HepG2 (cell line): ENCODE measurements at regions not wholly inside any gene's neighbourhood (a gene's known extent, or its start where the extent isn't known, plus 50 kb on each side); places are given as distances from the start of the nearest gene placed in this dataset.

Experiments
- ARNTL ChIP-seq: sonication (generic); formaldehyde crosslinking; IDR thresholded peaks from 2 replicates; pipeline ENCODE4 v1.4.0; 2020; ENCODE audit warnings: mild to moderate bottlenecking, missing genetic modification reagents
- CC2D1A ChIP-seq: sonication (generic); formaldehyde crosslinking; IDR thresholded peaks from 2 replicates; pipeline ENCODE4 v1.8.1; 2023; ENCODE audit warnings: mild to moderate bottlenecking, missing genetic modification reagents
- CCAR2 ChIP-seq: fragments of 200-400 bp; formaldehyde crosslinking; optimal IDR thresholded peaks from 2 replicates; pipeline ENCODE3; 2018; ENCODE audit warnings: low read depth, mild to moderate bottlenecking, low read length, moderate library complexity
- DMAP1 ChIP-seq: IDR thresholded peaks from 2 replicates; pipeline ENCODE4 v1.6.1; 2016
- HOXA7 ChIP-seq: sonication (generic); formaldehyde crosslinking; IDR thresholded peaks from 2 replicates; pipeline ENCODE4 v1.8.1; 2022; ENCODE audit warnings: mild to moderate bottlenecking, missing genetic modification reagents, moderate library complexity
- KDM1A ChIP-seq: IDR thresholded peaks from 2 replicates; pipeline ENCODE4 v1.6.1; 2016; ENCODE audit warnings: missing compliant biosample characterization
- KLF13 ChIP-seq: sonication (generic); formaldehyde crosslinking; IDR thresholded peaks from 2 replicates; pipeline ENCODE4 v1.4.0; 2020; ENCODE audit warnings: mild to moderate bottlenecking, missing genetic modification reagents
- MLLT10 ChIP-seq: sonication (generic); formaldehyde crosslinking; IDR thresholded peaks from 2 replicates; pipeline ENCODE4 v1.4.0; 2020; ENCODE audit warnings: missing genetic modification reagents
- MYC ChIP-seq: sonication (generic); formaldehyde crosslinking; IDR thresholded peaks from 2 replicates; pipeline ENCODE4 v1.9.0; 2021; ENCODE audit warnings: missing genetic modification reagents, borderline replicate concordance
- NCOA2 ChIP-seq: sonication (generic); formaldehyde crosslinking; IDR thresholded peaks from 2 replicates; pipeline ENCODE4 v1.8.0; 2022; ENCODE audit warnings: inconsistent platforms
- POGZ ChIP-seq: sonication (generic); formaldehyde crosslinking; IDR thresholded peaks from 2 replicates; pipeline ENCODE4 v1.4.0; 2020; ENCODE audit warnings: mild to moderate bottlenecking, missing genetic modification reagents
- SKI ChIP-seq: fragments of 450-650 bp; IDR thresholded peaks from one replicate; pipeline ENCODE4 v1.6.1; 2018; ENCODE audit warnings: mild to moderate bottlenecking; ENCODE audit not compliant: partially characterized antibody
- SMAD3 ChIP-seq: sonication (generic); formaldehyde crosslinking; IDR thresholded peaks from 2 replicates; pipeline ENCODE4 v1.4.0; 2020; ENCODE audit warnings: missing genetic modification reagents
- ZBTB20 ChIP-seq: sonication (generic); formaldehyde crosslinking; IDR thresholded peaks from 2 replicates; pipeline ENCODE4 v1.8.1; 2023; ENCODE audit warnings: missing genetic modification reagents, low read depth, mild to moderate bottlenecking, borderline replicate concordance
- ZNF251 ChIP-seq: sonication (generic); formaldehyde crosslinking; IDR thresholded peaks from 2 replicates; pipeline ENCODE4 v1.9.0; 2021; ENCODE audit warnings: mild to moderate bottlenecking, missing genetic modification reagents
- ZNF562 ChIP-seq: sonication (generic); formaldehyde crosslinking; IDR thresholded peaks from 2 replicates; pipeline ENCODE4 v1.8.0; 2022; ENCODE audit warnings: missing genetic modification reagents, borderline replicate concordance
- ZNF761 ChIP-seq: sonication (generic); formaldehyde crosslinking; conservative IDR thresholded peaks from 2 replicates; pipeline ENCODE4 v1.4.0; 2020; ENCODE audit warnings: mild to moderate bottlenecking, missing genetic modification reagents
- ZNF772 ChIP-seq: sonication (generic); formaldehyde crosslinking; IDR thresholded peaks from 2 replicates; pipeline ENCODE4 v1.5.0; 2020; ENCODE audit warnings: mild to moderate bottlenecking, missing genetic modification reagents
- TF ChIP-seq, protein P1 (sequence below): sonication (generic); formaldehyde crosslinking; IDR thresholded peaks from 2 replicates; pipeline ENCODE4 v1.4.0; 2020; ENCODE audit warnings: missing genetic modification reagents
- TF ChIP-seq, protein P2 (sequence below): sonication (generic); formaldehyde crosslinking; IDR thresholded peaks from 2 replicates; pipeline ENCODE4 v1.5.0; 2020; ENCODE audit warnings: missing genetic modification reagents
- TF ChIP-seq, protein P3 (sequence below): IDR thresholded peaks from 2 replicates; pipeline ENCODE4 v1.6.1; 2016; ENCODE audit warnings: low read depth, control low read depth
- TF ChIP-seq, protein P4 (sequence below): sonication (generic); formaldehyde crosslinking; conservative IDR thresholded peaks from 2 replicates; pipeline ENCODE4 v1.4.0; 2020; ENCODE audit warnings: missing genetic modification reagents

DNA sequence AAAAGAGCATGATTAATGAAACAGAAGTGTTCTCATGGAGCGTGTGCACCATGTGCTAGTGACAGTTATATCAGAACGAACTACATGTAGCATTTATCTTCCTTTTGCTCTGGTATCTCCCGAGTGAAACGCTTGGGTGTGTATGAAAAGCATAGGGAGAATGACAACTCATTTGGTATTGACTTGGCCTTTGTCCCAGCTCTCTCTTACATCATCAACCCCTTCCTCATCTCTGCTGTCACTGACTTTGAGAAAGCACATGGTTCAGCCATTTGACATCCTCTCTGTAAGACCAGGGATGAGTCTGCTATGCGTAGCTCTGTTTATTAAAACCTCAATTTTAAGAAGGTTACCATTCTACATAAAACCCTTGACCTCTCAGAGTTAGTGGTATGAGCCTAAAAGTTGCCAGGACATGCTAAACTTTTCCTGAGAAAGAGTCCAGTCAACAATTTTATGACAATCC, 201.0 kb downstream of the NRIP1 start (continued):
- TF ChIP-seq, protein P1, sequence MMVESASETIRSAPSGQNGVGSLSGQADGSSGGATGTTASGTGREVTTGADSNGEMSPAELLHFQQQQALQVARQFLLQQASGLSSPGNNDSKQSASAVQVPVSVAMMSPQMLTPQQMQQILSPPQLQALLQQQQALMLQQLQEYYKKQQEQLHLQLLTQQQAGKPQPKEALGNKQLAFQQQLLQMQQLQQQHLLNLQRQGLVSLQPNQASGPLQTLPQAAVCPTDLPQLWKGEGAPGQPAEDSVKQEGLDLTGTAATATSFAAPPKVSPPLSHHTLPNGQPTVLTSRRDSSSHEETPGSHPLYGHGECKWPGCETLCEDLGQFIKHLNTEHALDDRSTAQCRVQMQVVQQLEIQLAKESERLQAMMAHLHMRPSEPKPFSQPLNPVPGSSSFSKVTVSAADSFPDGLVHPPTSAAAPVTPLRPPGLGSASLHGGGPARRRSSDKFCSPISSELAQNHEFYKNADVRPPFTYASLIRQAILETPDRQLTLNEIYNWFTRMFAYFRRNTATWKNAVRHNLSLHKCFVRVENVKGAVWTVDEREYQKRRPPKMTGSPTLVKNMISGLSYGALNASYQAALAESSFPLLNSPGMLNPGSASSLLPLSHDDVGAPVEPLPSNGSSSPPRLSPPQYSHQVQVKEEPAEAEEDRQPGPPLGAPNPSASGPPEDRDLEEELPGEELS = peak; percentile 52; the same call in 1 of the 2 replicates
- TF ChIP-seq MLLT10 (no peak), CC2D1A (CRISPR knock-in tag) (no peak), SMAD3 (CRISPR knock-in tag) (no peak; the same call in 1 of the 2 replicates), ZNF761 (CRISPR knock-in tag) (no peak), KLF13 (CRISPR knock-in tag) (no peak), SKI (no peak), POGZ (CRISPR knock-in tag) (peak; percentile 70; the same call in 1 of the 2 replicates), ZNF562 (no peak), HOXA7 (CRISPR knock-in tag) (no peak), MYC (CRISPR knock-in tag) (peak; percentile 46; the same call in 1 of the 2 replicates), DMAP1 (CRISPR knock-in tag) (no peak), CCAR2 (no peak), ARNTL (CRISPR knock-in tag) (peak; percentile 59; the same call in 1 of the 2 replicates), NCOA2 (CRISPR knock-in tag) (peak; percentile 42; the same call in 1 of the 2 replicates), KDM1A (CRISPR knock-in tag) (no peak), ZNF772 (0 out of 2 replicates have a peak, but pooled peaks have one; percentile 2), ZNF251 (CRISPR knock-in tag) (no peak), ZBTB20 (CRISPR knock-in tag) (no peak)
- TF ChIP-seq, protein P2, sequence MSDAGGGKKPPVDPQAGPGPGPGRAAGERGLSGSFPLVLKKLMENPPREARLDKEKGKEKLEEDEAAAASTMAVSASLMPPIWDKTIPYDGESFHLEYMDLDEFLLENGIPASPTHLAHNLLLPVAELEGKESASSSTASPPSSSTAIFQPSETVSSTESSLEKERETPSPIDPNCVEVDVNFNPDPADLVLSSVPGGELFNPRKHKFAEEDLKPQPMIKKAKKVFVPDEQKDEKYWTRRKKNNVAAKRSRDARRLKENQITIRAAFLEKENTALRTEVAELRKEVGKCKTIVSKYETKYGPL (CRISPR knock-in tag) = peak; percentile 53; the same call in 1 of the 2 replicates
- TF ChIP-seq, protein P3, sequence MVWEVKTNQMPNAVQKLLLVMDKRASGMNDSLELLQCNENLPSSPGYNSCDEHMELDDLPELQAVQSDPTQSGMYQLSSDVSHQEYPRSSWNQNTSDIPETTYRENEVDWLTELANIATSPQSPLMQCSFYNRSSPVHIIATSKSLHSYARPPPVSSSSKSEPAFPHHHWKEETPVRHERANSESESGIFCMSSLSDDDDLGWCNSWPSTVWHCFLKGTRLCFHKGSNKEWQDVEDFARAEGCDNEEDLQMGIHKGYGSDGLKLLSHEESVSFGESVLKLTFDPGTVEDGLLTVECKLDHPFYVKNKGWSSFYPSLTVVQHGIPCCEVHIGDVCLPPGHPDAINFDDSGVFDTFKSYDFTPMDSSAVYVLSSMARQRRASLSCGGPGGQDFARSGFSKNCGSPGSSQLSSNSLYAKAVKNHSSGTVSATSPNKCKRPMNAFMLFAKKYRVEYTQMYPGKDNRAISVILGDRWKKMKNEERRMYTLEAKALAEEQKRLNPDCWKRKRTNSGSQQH (CRISPR knock-in tag) = no peak; the same call in 1 of the 2 replicates
- TF ChIP-seq, protein P4, sequence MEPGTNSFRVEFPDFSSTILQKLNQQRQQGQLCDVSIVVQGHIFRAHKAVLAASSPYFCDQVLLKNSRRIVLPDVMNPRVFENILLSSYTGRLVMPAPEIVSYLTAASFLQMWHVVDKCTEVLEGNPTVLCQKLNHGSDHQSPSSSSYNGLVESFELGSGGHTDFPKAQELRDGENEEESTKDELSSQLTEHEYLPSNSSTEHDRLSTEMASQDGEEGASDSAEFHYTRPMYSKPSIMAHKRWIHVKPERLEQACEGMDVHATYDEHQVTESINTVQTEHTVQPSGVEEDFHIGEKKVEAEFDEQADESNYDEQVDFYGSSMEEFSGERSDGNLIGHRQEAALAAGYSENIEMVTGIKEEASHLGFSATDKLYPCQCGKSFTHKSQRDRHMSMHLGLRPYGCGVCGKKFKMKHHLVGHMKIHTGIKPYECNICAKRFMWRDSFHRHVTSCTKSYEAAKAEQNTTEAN = peak; percentile 78
